Thyroid gland (tissue), 4 donors: ENCODE measurements at regions not wholly inside any gene's neighbourhood (a gene's known extent, or its start where the extent isn't known, plus 50 kb on each side); places are given as distances from the start of the nearest gene placed in this dataset.

Source experiments
- POLR2A ChIP-seq, 2 donors: fragments of 450-650 bp; IDR thresholded peaks; one replicate each; pipeline ENCODE4 v1.6.1; 2017; ENCODE audit warnings: antibody characterized with exemption in 2 of 2, mild to moderate bottlenecking in 2 of 2, moderate library complexity in 1 of 2
- TF ChIP-seq, protein P1 (sequence below), 6 experiments: fragments of 200-600 bp in 3 of 6; fragments of 450-650 bp in 3 of 6; sonication (generic) in 3 of 6; IDR thresholded peaks; one replicate each; pipeline ENCODE4 v1.5.1; 2016 to 2019; ENCODE audit warnings: antibody characterized with exemption in 6 of 6, mild to moderate bottlenecking in 2 of 6, inconsistent platforms in 1 of 6, moderate library complexity in 1 of 6

DNA sequence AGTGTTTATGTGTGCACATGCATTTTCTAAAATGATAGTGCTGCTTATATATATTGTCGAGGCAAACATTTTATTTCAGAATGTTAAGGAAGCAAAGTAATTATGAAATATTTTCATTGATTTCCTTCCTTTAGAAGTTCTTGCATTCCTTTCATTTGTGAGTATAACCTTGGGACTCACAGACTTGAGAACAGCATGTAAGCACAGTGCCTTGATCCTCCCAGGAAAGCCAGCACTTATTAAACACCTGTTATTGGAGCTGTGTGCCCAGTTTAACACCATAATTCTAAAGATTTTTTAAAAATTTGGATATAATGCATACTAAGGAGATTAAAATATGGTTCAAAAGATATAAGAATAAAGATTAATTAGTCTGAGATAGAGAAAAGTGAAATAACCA lies 554.4 kb upstream of the FAM98A start:
- TF ChIP-seq, protein P1, sequence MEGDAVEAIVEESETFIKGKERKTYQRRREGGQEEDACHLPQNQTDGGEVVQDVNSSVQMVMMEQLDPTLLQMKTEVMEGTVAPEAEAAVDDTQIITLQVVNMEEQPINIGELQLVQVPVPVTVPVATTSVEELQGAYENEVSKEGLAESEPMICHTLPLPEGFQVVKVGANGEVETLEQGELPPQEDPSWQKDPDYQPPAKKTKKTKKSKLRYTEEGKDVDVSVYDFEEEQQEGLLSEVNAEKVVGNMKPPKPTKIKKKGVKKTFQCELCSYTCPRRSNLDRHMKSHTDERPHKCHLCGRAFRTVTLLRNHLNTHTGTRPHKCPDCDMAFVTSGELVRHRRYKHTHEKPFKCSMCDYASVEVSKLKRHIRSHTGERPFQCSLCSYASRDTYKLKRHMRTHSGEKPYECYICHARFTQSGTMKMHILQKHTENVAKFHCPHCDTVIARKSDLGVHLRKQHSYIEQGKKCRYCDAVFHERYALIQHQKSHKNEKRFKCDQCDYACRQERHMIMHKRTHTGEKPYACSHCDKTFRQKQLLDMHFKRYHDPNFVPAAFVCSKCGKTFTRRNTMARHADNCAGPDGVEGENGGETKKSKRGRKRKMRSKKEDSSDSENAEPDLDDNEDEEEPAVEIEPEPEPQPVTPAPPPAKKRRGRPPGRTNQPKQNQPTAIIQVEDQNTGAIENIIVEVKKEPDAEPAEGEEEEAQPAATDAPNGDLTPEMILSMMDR (IDR thresholded peaks at IDR 0.05): no peak
- TF ChIP-seq POLR2A (IDR thresholded peaks at IDR 0.05): no peak
